HCT116 (cell line): ENCODE measurements at regions not wholly inside any gene's neighbourhood (a gene's known extent, or its start where the extent isn't known, plus 50 kb on each side); places are given as distances from the start of the nearest gene placed in this dataset.

Experiments used
- ATAC-seq: fragments of 200-7000 bp; cut with Tn5 transposase; 2 replicates; pipeline ENCODE4 v1.9.1; 2020; ENCODE audit warnings: mild to moderate bottlenecking, moderate library complexity
- BruUV-seq: library from RNA; stranded (reverse); fragments of 400-500 nt; replicated peaks from 2 replicates; lab custom pipeline; 2021; lab: Mats Ljungman, UMichigan
- CTCF ChIA-PET: fragments of 300-600 bp; sonication (Branson Sonifier 250); formaldehyde crosslinking; loops from one replicate; lab custom pipeline; 2021; ENCODE audit warnings: antibody characterized with exemption; lab: Charles Lee
- POLR2A ChIA-PET: fragments of 300-600, 350-600 bp; sonication (Branson Sonifier 250); formaldehyde crosslinking; loops from one replicate; lab custom pipeline; 2021; ENCODE audit warnings: antibody characterized with exemption; lab: Charles Lee
- RAD21 ChIA-PET, 2 experiments: fragments of 300-600 bp; sonication (Branson Sonifier 250); formaldehyde crosslinking; loops; one replicate each; lab custom pipeline; 2023; ENCODE audit warnings: low total read pairs in 2 of 2; ENCODE audit not compliant: uncharacterized antibody in 2 of 2, unreplicated experiment in 2 of 2, low non-redundant PET in 1 of 2; lab: Charles Lee
- DNase-seq: peaks from one replicate; pipeline ENCODE4 v3.0.0-alpha.2; 2010; ENCODE audit warnings: low read depth, low spot score
- H2AFZ ChIP-seq: fragments of 200-600 bp; shearing (Covaris generic), sonication (generic); 2 replicates; pipeline ENCODE4 v1.6.1; 2017; ENCODE audit warnings: low read depth, mixed run types, mixed read lengths, antibody characterized with exemption, low read length; ENCODE audit not compliant: poor library complexity, severe bottlenecking
- H3K27ac ChIP-seq: 2 replicates; pipeline ENCODE4 v1.5.1; 2012; ENCODE audit warnings: low read depth, low read length
- H3K27me3 ChIP-seq: fragments of 200-600 bp; sonication (generic); 2 replicates; pipeline ENCODE4 v1.6.1; 2016; ENCODE audit warnings: mixed run types, low read length, mixed read lengths; ENCODE audit not compliant: insufficient read depth
- H3K36me3 ChIP-seq, 2 experiments: fragments of 200-500 bp in 1 of 2; fragments of 200-600 bp in 1 of 2; sonication (Bioruptor generic) in 1 of 2; sonication (generic) in 1 of 2; 2 replicates each; pipeline versions ENCODE4 v1.5.1 to v1.6.1; 2014 to 2016; ENCODE audit warnings: low read length in 2 of 2, inconsistent platforms in 1 of 2, mixed read lengths in 1 of 2, mixed run types in 1 of 2; ENCODE audit not compliant: insufficient read depth in 2 of 2, control insufficient read depth in 1 of 2
- H3K4me1 ChIP-seq, 2 experiments: fragments of 200-600 bp in 1 of 2; sonication (generic) in 1 of 2; 2 replicates each; pipeline versions ENCODE4 v1.5.1 to v1.6.1; 2012 to 2017; ENCODE audit warnings: low read length in 2 of 2, inconsistent platforms in 1 of 2, mild to moderate bottlenecking in 1 of 2, mixed read lengths in 1 of 2, mixed run types in 1 of 2, moderate library complexity in 1 of 2; ENCODE audit not compliant: insufficient read depth in 2 of 2, control insufficient read depth in 1 of 2
- H3K4me2 ChIP-seq: fragments of 200-600 bp; sonication (generic); 2 replicates; pipeline ENCODE4 v1.6.1; 2017; ENCODE audit warnings: mixed run types, low read length, mixed read lengths
- H3K4me3 ChIP-seq, 2 experiments: fragments of 200-600 bp in 1 of 2; sonication (generic) in 1 of 2; replicated peaks in 1 of 2; 2 replicates each; pipeline ENCODE4 v1.5.1; 2011 to 2016; ENCODE audit warnings: low read length in 2 of 2, control low read depth in 1 of 2, low read depth in 1 of 2, mild to moderate bottlenecking in 1 of 2, mixed read lengths in 1 of 2, mixed run types in 1 of 2
- H3K79me2 ChIP-seq: fragments of 200-600 bp; sonication (generic); 2 replicates; pipeline ENCODE4 v1.6.1; 2017; ENCODE audit warnings: mild to moderate bottlenecking, mixed run types, low read length, moderate library complexity, mixed read lengths; ENCODE audit not compliant: insufficient read depth
- H3K9ac ChIP-seq: fragments of 200-600 bp; sonication (generic); 2 replicates; pipeline ENCODE4 v1.6.1; 2016; ENCODE audit warnings: low read length, mixed read lengths
- H3K9me2 ChIP-seq: fragments of 200-600 bp; sonication (generic), shearing (Covaris generic); 2 replicates; pipeline ENCODE4 v1.6.1; 2017; ENCODE audit warnings: mixed run types, mild to moderate bottlenecking, moderate library complexity; ENCODE audit not compliant: insufficient read depth
- H3K9me3 ChIP-seq, 2 experiments: fragments of 200-500 bp in 1 of 2; fragments of 200-600 bp in 1 of 2; sonication (Bioruptor generic) in 1 of 2; sonication (generic) in 1 of 2; 2 replicates each; pipeline ENCODE4 v1.6.1; 2014 to 2017; ENCODE audit warnings: low read length in 2 of 2, mixed read lengths in 2 of 2, inconsistent platforms in 1 of 2, low read depth in 1 of 2, mild to moderate bottlenecking in 1 of 2, mixed run types in 1 of 2, moderate library complexity in 1 of 2; ENCODE audit not compliant: control insufficient read depth in 1 of 2, insufficient read depth in 1 of 2
- H4K20me1 ChIP-seq: fragments of 200-600 bp; sonication (generic), shearing (Covaris generic); 2 replicates; pipeline ENCODE4 v1.6.1; 2017; ENCODE audit warnings: mixed run types, mild to moderate bottlenecking, moderate library complexity; ENCODE audit not compliant: insufficient read depth
- EGR1 ChIP-seq: IDR thresholded peaks from 2 replicates; pipeline ENCODE4 v1.6.1; 2012; ENCODE audit warnings: low read depth
- FOSL1 ChIP-seq: IDR thresholded peaks from 2 replicates; pipeline ENCODE4 v1.6.1; 2012; ENCODE audit warnings: low read depth
- SIN3A ChIP-seq: IDR thresholded peaks from 2 replicates; pipeline ENCODE4 v1.6.1; 2012; ENCODE audit warnings: low read depth
- TCF7L2 ChIP-seq: IDR thresholded peaks from 2 replicates; pipeline ENCODE4 v1.7.0; 2011; ENCODE audit warnings: borderline replicate concordance, inconsistent platforms; ENCODE audit not compliant: insufficient read depth, insufficient read length; ENCODE audit errors: extremely low read depth
- ZFX ChIP-seq: fragments of 450-650 bp; IDR thresholded peaks from 2 replicates; pipeline ENCODE4 v1.6.1; 2017
- ZNF274 ChIP-seq: fragments of 200-500 bp; sonication (Bioruptor generic); IDR thresholded peaks from 2 replicates; pipeline ENCODE4 v1.6.1; 2014; ENCODE audit warnings: mild to moderate bottlenecking, low read depth, low read length, inconsistent platforms
- intact Hi-C: fragments of 100-400 bp; cut with micrococcal nuclease; formaldehyde crosslinking; loops from 2 replicates; pipeline ENCODE4 v1.10.0; 2022
- TF ChIP-seq, protein P1 (sequence below): IDR thresholded peaks from 2 replicates; pipeline ENCODE4 v1.6.1; 2012; ENCODE audit warnings: low read depth
- TF ChIP-seq, protein P2 (sequence below), 3 experiments: fragments of 200-600 bp in 1 of 3; sonication (generic) in 1 of 3; IDR thresholded peaks in 2 of 3; conservative IDR thresholded peaks in 1 of 3; 2 replicates each; pipeline ENCODE4 v1.5.1; 2012 to 2017; ENCODE audit warnings: low read depth in 2 of 3, low read length in 2 of 3, antibody characterized with exemption in 1 of 3, borderline replicate concordance in 1 of 3, control low read depth in 1 of 3, mild to moderate bottlenecking in 1 of 3, mixed read lengths in 1 of 3, mixed run types in 1 of 3, moderate library complexity in 1 of 3; ENCODE audit not compliant: insufficient read depth in 1 of 3
- TF ChIP-seq, protein P3 (sequence below): IDR thresholded peaks from 2 replicates; pipeline ENCODE4 v1.6.1; 2012

GRCh38 chr4:14392378-14392777, 609.9 kb upstream of the CPEB2 start:
- no peaks in the 10 kb centered on the region for H3K27me3 ChIP-seq
- no peaks in the 10 kb centered on the region for H4K20me1 ChIP-seq
- POLR2A ChIA-PET, result no interaction called here
- CTCF ChIA-PET, result no interaction called here
- ATAC-seq (no peak), DNase-seq (no peak)
- no peak overlapping the region for H3K9ac ChIP-seq
- TF ChIP-seq ZFX, result no peak
- TF ChIP-seq ZNF274, result no peak
- TF ChIP-seq TCF7L2, result no peak
- TF ChIP-seq SIN3A, result no peak
- TF ChIP-seq, protein P1, sequence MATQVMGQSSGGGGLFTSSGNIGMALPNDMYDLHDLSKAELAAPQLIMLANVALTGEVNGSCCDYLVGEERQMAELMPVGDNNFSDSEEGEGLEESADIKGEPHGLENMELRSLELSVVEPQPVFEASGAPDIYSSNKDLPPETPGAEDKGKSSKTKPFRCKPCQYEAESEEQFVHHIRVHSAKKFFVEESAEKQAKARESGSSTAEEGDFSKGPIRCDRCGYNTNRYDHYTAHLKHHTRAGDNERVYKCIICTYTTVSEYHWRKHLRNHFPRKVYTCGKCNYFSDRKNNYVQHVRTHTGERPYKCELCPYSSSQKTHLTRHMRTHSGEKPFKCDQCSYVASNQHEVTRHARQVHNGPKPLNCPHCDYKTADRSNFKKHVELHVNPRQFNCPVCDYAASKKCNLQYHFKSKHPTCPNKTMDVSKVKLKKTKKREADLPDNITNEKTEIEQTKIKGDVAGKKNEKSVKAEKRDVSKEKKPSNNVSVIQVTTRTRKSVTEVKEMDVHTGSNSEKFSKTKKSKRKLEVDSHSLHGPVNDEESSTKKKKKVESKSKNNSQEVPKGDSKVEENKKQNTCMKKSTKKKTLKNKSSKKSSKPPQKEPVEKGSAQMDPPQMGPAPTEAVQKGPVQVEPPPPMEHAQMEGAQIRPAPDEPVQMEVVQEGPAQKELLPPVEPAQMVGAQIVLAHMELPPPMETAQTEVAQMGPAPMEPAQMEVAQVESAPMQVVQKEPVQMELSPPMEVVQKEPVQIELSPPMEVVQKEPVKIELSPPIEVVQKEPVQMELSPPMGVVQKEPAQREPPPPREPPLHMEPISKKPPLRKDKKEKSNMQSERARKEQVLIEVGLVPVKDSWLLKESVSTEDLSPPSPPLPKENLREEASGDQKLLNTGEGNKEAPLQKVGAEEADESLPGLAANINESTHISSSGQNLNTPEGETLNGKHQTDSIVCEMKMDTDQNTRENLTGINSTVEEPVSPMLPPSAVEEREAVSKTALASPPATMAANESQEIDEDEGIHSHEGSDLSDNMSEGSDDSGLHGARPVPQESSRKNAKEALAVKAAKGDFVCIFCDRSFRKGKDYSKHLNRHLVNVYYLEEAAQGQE, result no peak
- TF ChIP-seq, protein P2, sequence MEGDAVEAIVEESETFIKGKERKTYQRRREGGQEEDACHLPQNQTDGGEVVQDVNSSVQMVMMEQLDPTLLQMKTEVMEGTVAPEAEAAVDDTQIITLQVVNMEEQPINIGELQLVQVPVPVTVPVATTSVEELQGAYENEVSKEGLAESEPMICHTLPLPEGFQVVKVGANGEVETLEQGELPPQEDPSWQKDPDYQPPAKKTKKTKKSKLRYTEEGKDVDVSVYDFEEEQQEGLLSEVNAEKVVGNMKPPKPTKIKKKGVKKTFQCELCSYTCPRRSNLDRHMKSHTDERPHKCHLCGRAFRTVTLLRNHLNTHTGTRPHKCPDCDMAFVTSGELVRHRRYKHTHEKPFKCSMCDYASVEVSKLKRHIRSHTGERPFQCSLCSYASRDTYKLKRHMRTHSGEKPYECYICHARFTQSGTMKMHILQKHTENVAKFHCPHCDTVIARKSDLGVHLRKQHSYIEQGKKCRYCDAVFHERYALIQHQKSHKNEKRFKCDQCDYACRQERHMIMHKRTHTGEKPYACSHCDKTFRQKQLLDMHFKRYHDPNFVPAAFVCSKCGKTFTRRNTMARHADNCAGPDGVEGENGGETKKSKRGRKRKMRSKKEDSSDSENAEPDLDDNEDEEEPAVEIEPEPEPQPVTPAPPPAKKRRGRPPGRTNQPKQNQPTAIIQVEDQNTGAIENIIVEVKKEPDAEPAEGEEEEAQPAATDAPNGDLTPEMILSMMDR (IDR thresholded peaks at IDR 0.05 in 2 of 3, conservative IDR thresholded peaks at IDR 0.05 in 1 of 3; ENCODE audit: borderline replicate concordance in 1 of 3, insufficient read depth in 1 of 3, low read depth in 2 of 3, low read length in 2 of 3), result no peak
- TF ChIP-seq, protein P3, sequence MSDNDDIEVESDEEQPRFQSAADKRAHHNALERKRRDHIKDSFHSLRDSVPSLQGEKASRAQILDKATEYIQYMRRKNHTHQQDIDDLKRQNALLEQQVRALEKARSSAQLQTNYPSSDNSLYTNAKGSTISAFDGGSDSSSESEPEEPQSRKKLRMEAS, result no peak
- TF ChIP-seq FOSL1, result no peak
- TF ChIP-seq EGR1, result no peak
- intact Hi-C loops, result no loop called here
- no peak overlapping the region for H3K4me2 ChIP-seq
- no peaks in the 10 kb centered on the region for H3K36me3 ChIP-seq
- H3K27ac ChIP-seq, result no peak overlapping the region
- no peaks in the 10 kb centered on the region for H3K79me2 ChIP-seq
- RAD21 ChIA-PET, result no interaction called here
- peaks cover 0 to 14% of the 10 kb centered on the region in 2 experiments; a peak in 3 of 4 replicates for H3K9me3 ChIP-seq
- H3K4me3 ChIP-seq, result no peak overlapping the region
- no peaks in the 10 kb centered on the region for H3K4me1 ChIP-seq
- no TSS peak for BruUV-seq
- H2AFZ ChIP-seq, result no peak overlapping the region
- no peaks in the 10 kb centered on the region for H3K9me2 ChIP-seq
